Mesenchymal stem cell (in vitro differentiated cells and primary cell): ENCODE measurements at regions not wholly inside any gene's neighbourhood (a gene's known extent, or its start where the extent isn't known, plus 50 kb on each side); places are given as distances from the start of the nearest gene placed in this dataset.

Experiments used
- DNase-seq: peaks from one replicate; pipeline ENCODE4 v3.0.0-alpha.2; 2013
- H2AFZ ChIP-seq: one replicate; pipeline ENCODE4 v1.6.1; 2013; ENCODE audit warnings: low read depth, mild to moderate bottlenecking, control low read depth, inconsistent platforms, low read length, moderate library complexity
- H2AK5ac ChIP-seq: 2 replicates; pipeline ENCODE4 v1.6.1; 2013; ENCODE audit warnings: low read length, moderate library complexity, mild to moderate bottlenecking, inconsistent platforms; ENCODE audit not compliant: severe bottlenecking
- H2BK120ac ChIP-seq: one replicate; pipeline ENCODE4 v1.6.1; 2013; ENCODE audit warnings: low read depth, mild to moderate bottlenecking, inconsistent platforms, low read length, moderate library complexity
- H2BK12ac ChIP-seq, 2 experiments: one replicate each; pipeline ENCODE4 v1.6.1; 2013; ENCODE audit warnings: inconsistent platforms in 2 of 2, low read length in 2 of 2, mild to moderate bottlenecking in 2 of 2, moderate library complexity in 2 of 2, control low read depth in 1 of 2
- H2BK15ac ChIP-seq: one replicate; pipeline ENCODE4 v1.6.1; 2013; ENCODE audit warnings: mild to moderate bottlenecking, low read depth, inconsistent platforms; ENCODE audit not compliant: poor library complexity, severe bottlenecking
- H2BK5ac ChIP-seq: 2 replicates; pipeline ENCODE4 v1.6.1; 2013; ENCODE audit warnings: low read depth, mild to moderate bottlenecking, low read length, control low read depth, inconsistent platforms; ENCODE audit not compliant: poor library complexity, severe bottlenecking
- H3K14ac ChIP-seq, 2 experiments: one replicate each; pipeline ENCODE4 v1.6.1; 2013; ENCODE audit warnings: inconsistent platforms in 2 of 2, low read length in 2 of 2, control low read depth in 1 of 2, mild to moderate bottlenecking in 1 of 2, moderate library complexity in 1 of 2
- H3K18ac ChIP-seq, 2 experiments: one replicate each; pipeline ENCODE4 v1.6.1; 2013; ENCODE audit warnings: inconsistent platforms in 2 of 2, low read length in 2 of 2, control low read depth in 1 of 2, low read depth in 1 of 2, mild to moderate bottlenecking in 1 of 2
- H3K23ac ChIP-seq, 2 experiments: one replicate each; pipeline ENCODE4 v1.6.1; 2013; ENCODE audit warnings: inconsistent platforms in 2 of 2, low read length in 2 of 2, mild to moderate bottlenecking in 2 of 2, moderate library complexity in 2 of 2, control low read depth in 1 of 2
- H3K27ac ChIP-seq: 2 replicates; pipeline ENCODE4 v1.5.1; 2013; ENCODE audit warnings: mild to moderate bottlenecking, moderate library complexity, low read length, control low read depth, inconsistent platforms; ENCODE audit not compliant: poor library complexity, severe bottlenecking
- H3K27me3 ChIP-seq, 2 experiments: 2 replicates each; pipeline versions ENCODE4 v1.6.1 to v1.7.0; 2013; ENCODE audit warnings: low read length in 2 of 2, mild to moderate bottlenecking in 2 of 2, moderate library complexity in 2 of 2, control low read depth in 1 of 2, inconsistent platforms in 1 of 2; ENCODE audit not compliant: control insufficient read depth in 1 of 2, insufficient read depth in 1 of 2
- H3K36me3 ChIP-seq, 2 experiments: 2 replicates each; pipeline versions ENCODE4 v1.6.1 to v1.7.0; 2013; ENCODE audit warnings: low read length in 2 of 2, control low read depth in 1 of 2, inconsistent platforms in 1 of 2, low read depth in 1 of 2, mild to moderate bottlenecking in 1 of 2; ENCODE audit not compliant: insufficient read depth in 2 of 2, control insufficient read depth in 1 of 2
- H3K4ac ChIP-seq, 2 experiments: one replicate each; pipeline ENCODE4 v1.6.1; 2013; ENCODE audit warnings: inconsistent platforms in 2 of 2, low read length in 2 of 2, mild to moderate bottlenecking in 2 of 2, moderate library complexity in 2 of 2, control low read depth in 1 of 2, low read depth in 1 of 2
- H3K4me1 ChIP-seq: 2 replicates; pipeline ENCODE4 v1.6.1; 2013; ENCODE audit warnings: low read depth, low read length, control low read depth; ENCODE audit not compliant: control insufficient read depth, insufficient read depth
- H3K4me2 ChIP-seq: 2 replicates; pipeline ENCODE4 v1.6.1; 2013; ENCODE audit warnings: low read length, mild to moderate bottlenecking, inconsistent platforms; ENCODE audit not compliant: poor library complexity, severe bottlenecking
- H3K4me3 ChIP-seq, 2 experiments: 2 replicates each; pipeline versions ENCODE4 v1.5.1 to v1.7.0; 2013; ENCODE audit warnings: low read length in 2 of 2, mild to moderate bottlenecking in 2 of 2, control low read depth in 1 of 2, low read depth in 1 of 2; ENCODE audit not compliant: insufficient read depth in 1 of 2
- H3K79me1 ChIP-seq: replicated peaks from 2 replicates; pipeline ENCODE4 v1.6.1; 2013; ENCODE audit warnings: mild to moderate bottlenecking, control low read depth, low read length, inconsistent platforms; ENCODE audit not compliant: poor library complexity, severe bottlenecking
- H3K9ac ChIP-seq: 2 replicates; pipeline ENCODE4 v1.7.0; 2013; ENCODE audit warnings: mild to moderate bottlenecking, low read length, moderate library complexity
- H3K9me3 ChIP-seq: 2 replicates; pipeline ENCODE4 v1.7.0; 2013; ENCODE audit warnings: mild to moderate bottlenecking, low read length; ENCODE audit not compliant: control insufficient read depth
- H4K8ac ChIP-seq: one replicate; pipeline ENCODE4 v1.6.1; 2013; ENCODE audit warnings: inconsistent platforms, mild to moderate bottlenecking, low read length, moderate library complexity
- H4K91ac ChIP-seq: one replicate; pipeline ENCODE4 v1.6.1; 2013; ENCODE audit warnings: mild to moderate bottlenecking, low read length, inconsistent platforms
- whole genome bisulfite sequencing: methylation state at CpG from one replicate; pipeline ENCODE4 v1.1.7; 2013; ENCODE audit warnings: mixed read lengths; 5-methylcytosine and 5-hydroxymethylcytosine counted together

DNA sequence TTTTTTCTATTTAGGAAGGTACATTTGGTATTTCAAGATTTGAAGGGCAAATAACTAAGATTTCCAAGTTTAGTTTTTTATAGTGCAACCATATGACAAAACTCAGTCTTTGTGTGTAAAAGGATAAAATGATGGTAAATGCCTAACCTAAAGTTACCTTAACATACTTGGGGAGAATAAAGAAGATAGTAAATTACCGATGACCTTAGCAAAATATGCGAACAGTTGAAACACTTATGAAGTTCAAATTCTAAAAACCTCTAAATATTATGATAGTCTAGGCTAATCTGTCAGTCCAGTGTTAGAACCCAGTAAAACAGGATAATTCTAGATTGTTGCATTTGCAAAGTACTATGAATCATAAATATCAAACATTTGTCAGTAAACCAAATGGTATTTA, 127.5 kb downstream of the PTCHD4 start:
- H3K4me2 ChIP-seq, result no peak overlapping the region
- no peaks in the 10 kb centered on the region for H3K27me3 ChIP-seq
- no peak overlapping the region for H4K91ac ChIP-seq
- H3K36me3 ChIP-seq, result peaks cover 3 to 9% of the 10 kb centered on the region in 2 experiments
- no peak overlapping the region for H3K4me3 ChIP-seq
- no peak overlapping the region for H2BK12ac ChIP-seq
- H3K9ac ChIP-seq, result no peak overlapping the region
- DNase-seq, result no peak
- H2BK15ac ChIP-seq, result no peak overlapping the region
- H2AFZ ChIP-seq, result no peak overlapping the region
- H3K23ac ChIP-seq, result no peak overlapping the region
- no peak overlapping the region for H3K18ac ChIP-seq
- H3K14ac ChIP-seq, result no peak overlapping the region
- H2BK5ac ChIP-seq, result no peak overlapping the region
- no peaks in the 10 kb centered on the region for H3K79me1 ChIP-seq
- H3K27ac ChIP-seq, result no peak overlapping the region
- H2BK120ac ChIP-seq, result no peak overlapping the region
- WGBS, result no CpG with 5 or more reads among the region's 2 CpGs
- H2AK5ac ChIP-seq, result no peak overlapping the region
- H3K9me3 ChIP-seq, result peaks cover 5% of the 10 kb centered on the region
- no peak overlapping the region for H4K8ac ChIP-seq
- no peak overlapping the region for H3K4ac ChIP-seq
- no peaks in the 10 kb centered on the region for H3K4me1 ChIP-seq

DNA sequence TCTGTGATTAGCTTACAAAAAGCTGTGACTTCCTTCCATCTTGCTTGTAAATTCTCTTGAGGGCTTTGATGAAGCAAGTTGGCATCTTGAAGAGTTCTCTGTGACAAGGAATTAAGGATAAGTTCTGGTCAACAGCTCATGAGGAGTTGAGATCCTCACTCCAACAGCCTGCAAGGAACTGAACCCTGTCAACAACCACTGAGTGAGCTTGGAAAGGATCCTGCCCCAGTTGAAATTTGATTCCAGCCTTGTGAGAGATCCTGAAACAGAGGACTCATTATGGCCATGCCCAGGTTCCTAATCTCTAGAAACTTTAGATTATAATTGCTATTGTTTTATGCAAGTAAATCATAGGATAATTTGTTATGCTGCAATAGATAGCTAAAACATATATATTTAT, 133.7 kb downstream of the PTCHD4 start:
- H3K4me3 ChIP-seq, result no peak overlapping the region
- H3K18ac ChIP-seq, result no peak overlapping the region
- H3K4ac ChIP-seq, result no peak overlapping the region
- H2BK15ac ChIP-seq, result no peak overlapping the region
- no peak overlapping the region for H2AFZ ChIP-seq
- H3K27me3 ChIP-seq, result no peaks in the 10 kb centered on the region
- H4K8ac ChIP-seq, result no peak overlapping the region
- no peak overlapping the region for H2AK5ac ChIP-seq
- H2BK120ac ChIP-seq, result no peak overlapping the region
- no peak overlapping the region for H2BK12ac ChIP-seq
- H3K79me1 ChIP-seq, result no peaks in the 10 kb centered on the region
- H4K91ac ChIP-seq, result no peak overlapping the region
- H3K27ac ChIP-seq, result no peak overlapping the region
- no peak overlapping the region for H2BK5ac ChIP-seq
- H3K9ac ChIP-seq, result no peak overlapping the region
- no peak for DNase-seq
- H3K23ac ChIP-seq, result no peak overlapping the region
- no peaks in the 10 kb centered on the region for H3K36me3 ChIP-seq
- H3K4me1 ChIP-seq, result no peaks in the 10 kb centered on the region
- H3K9me3 ChIP-seq, result no peaks in the 10 kb centered on the region
- H3K14ac ChIP-seq, result no peak overlapping the region
- H3K4me2 ChIP-seq, result no peak overlapping the region

DNA sequence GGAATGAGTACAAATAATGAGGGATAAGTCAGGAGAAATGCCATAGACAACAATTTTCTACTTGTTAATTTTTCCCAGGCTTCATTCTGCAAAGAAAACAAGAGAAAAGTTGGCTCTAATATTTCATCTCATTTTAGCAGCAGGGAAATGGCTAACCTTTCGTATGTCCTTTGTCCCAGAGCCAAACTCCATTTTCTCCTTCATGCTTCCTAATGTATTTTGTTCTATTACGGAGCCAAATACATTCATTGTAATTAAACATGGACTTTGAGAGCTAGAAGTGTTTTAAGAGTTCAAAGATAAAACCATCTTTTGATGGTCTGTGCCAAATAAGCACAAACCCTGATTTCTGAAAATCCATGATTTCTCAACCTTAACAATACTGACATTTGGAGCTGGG, 136.9 kb downstream of the PTCHD4 start:
- WGBS, result 92% methylated on average over 1 of the region's 2 CpGs
- Histone ChIP-seq H2AK5ac (no peak overlapping the region), H3K23ac (no peak overlapping the region), H2BK12ac (no peak overlapping the region), H2AFZ (no peak overlapping the region), H3K4me1 (no peaks in the 10 kb centered on the region), H3K14ac (no peak overlapping the region), H3K18ac (no peak overlapping the region), H4K8ac (no peak overlapping the region), H3K4me2 (no peak overlapping the region), H2BK120ac (no peak overlapping the region), H3K79me1 (no peaks in the 10 kb centered on the region), H3K27ac (no peak overlapping the region), H3K4me3 (no peak overlapping the region), H3K27me3 (no peaks in the 10 kb centered on the region), H3K36me3 (no peaks in the 10 kb centered on the region), H2BK5ac (no peak overlapping the region), H4K91ac (no peak overlapping the region), H3K9me3 (no peaks in the 10 kb centered on the region), H3K9ac (no peak overlapping the region), H2BK15ac (no peak overlapping the region), H3K4ac (no peak overlapping the region)
- DNase-seq, result no peak

DNA sequence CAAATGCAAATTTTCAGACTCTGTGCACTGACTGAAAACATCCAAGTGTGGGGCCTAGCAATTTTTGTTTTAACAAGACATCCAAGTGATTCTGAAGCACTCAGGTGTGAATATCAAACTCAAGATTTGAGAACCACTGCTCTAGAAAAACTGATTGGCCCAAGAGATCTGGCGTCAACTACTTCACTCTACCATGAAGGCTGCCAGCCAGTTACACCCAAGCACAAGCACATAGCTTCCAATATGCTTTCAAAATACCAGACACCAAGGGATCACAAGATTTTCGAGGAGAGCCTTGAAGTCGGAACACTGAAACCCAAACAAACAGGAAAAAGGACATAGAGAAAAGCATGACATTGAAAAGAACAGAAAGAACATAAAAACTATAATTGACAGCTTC, 140.2 kb downstream of the PTCHD4 start:
- H3K27ac ChIP-seq, result no peak overlapping the region
- DNase-seq, result no peak
- H3K23ac ChIP-seq, result no peak overlapping the region

More for the DNA sequence above, 140.2 kb downstream of the PTCHD4 start:
- Histone ChIP-seq H2BK15ac (no peak overlapping the region), H2BK5ac (no peak overlapping the region), H4K91ac (no peak overlapping the region), H4K8ac (no peak overlapping the region), H3K14ac (no peak overlapping the region), H3K36me3 (no peaks in the 10 kb centered on the region), H2BK120ac (no peak overlapping the region), H3K18ac (no peak overlapping the region), H2BK12ac (no peak overlapping the region), H3K79me1 (no peaks in the 10 kb centered on the region), H3K4me2 (no peak overlapping the region), H2AK5ac (no peak overlapping the region), H3K9me3 (peaks cover 6% of the 10 kb centered on the region), H3K27me3 (no peaks in the 10 kb centered on the region), H2AFZ (no peak overlapping the region), H3K4me1 (no peaks in the 10 kb centered on the region), H3K4ac (no peak overlapping the region), H3K4me3 (no peak overlapping the region), H3K9ac (no peak overlapping the region)
- 100% methylated on average over 1 of the region's 3 CpGs for WGBS
